Bronchial epithelial cell (primary cell): ENCODE measurements at regions not wholly inside any gene's neighbourhood (a gene's known extent, or its start where the extent isn't known, plus 50 kb on each side); places are given as distances from the start of the nearest gene placed in this dataset.
"Not testable (repeated sequence)": the region's sequence is repeated elsewhere in the genome, so short reads cannot be mapped to it uniquely, and the experiment has no call there.

ENCODE experiments used
- DNase-seq: peaks from one replicate; pipeline ENCODE4 v3.0.0-alpha.2; 2010; ENCODE audit warnings: low read depth
- FAIRE-seq: peaks from 2 replicates; lab custom pipeline; 2011; peaks lifted over from hg19 to GRCh38; lab: Jason Lieb, UNC
- H3K27me3 ChIP-seq: 2 replicates; pipeline ENCODE4 v1.5.1; 2011; ENCODE audit warnings: low read length; ENCODE audit not compliant: control insufficient read depth, insufficient read depth
- H3K36me3 ChIP-seq: 2 replicates; pipeline ENCODE4 v1.5.1; 2011; ENCODE audit warnings: low read length; ENCODE audit not compliant: control insufficient read depth, insufficient read depth
- H3K4me3 ChIP-seq: 2 replicates; pipeline ENCODE4 v1.5.1; 2011; ENCODE audit warnings: mild to moderate bottlenecking, low read depth, low read length, control low read depth
- CTCF ChIP-seq: IDR thresholded peaks from 2 replicates; pipeline ENCODE4 v1.5.1; 2011; ENCODE audit warnings: mild to moderate bottlenecking, moderate library complexity, low read length, control low read depth, inconsistent platforms; ENCODE audit not compliant: insufficient read depth, severe bottlenecking

GRCh38 chr1:70587872-70588366, 176.9 kb downstream of the CTH start:
- DNase-seq (no peak), FAIRE-seq (no peak)
- no peak for TF ChIP-seq CTCF
- no peaks in the 10 kb centered on the region for H3K36me3 ChIP-seq
- no peak overlapping the region for H3K4me3 ChIP-seq
- no peaks in the 10 kb centered on the region for H3K27me3 ChIP-seq

- not testable (repeated sequence) for H3K4me3 ChIP-seq, H3K36me3 ChIP-seq, FAIRE-seq, DNase-seq, H3K27me3 ChIP-seq
These were observed 182.5 kb downstream of the CTH start for GRCh38 chr1:70593551-70593950.

GRCh38 chr1:70608815-70609214, 197.7 kb downstream of the CTH start:
- TF ChIP-seq CTCF: no peak
- H3K27me3 ChIP-seq: no peaks in the 10 kb centered on the region
- DNase-seq (no peak), FAIRE-seq (no peak)
- H3K4me3 ChIP-seq: no peak overlapping the region
- no peaks in the 10 kb centered on the region for H3K36me3 ChIP-seq

GRCh38 chr1:70610164-70610563, 199.1 kb downstream of the CTH start:
- not testable (repeated sequence) for FAIRE-seq, H3K36me3 ChIP-seq, H3K4me3 ChIP-seq, H3K27me3 ChIP-seq, DNase-seq

- no peak for TF ChIP-seq CTCF
- FAIRE-seq: no peak
- no peaks in the 10 kb centered on the region for H3K27me3 ChIP-seq
These were observed 205.9 kb downstream of the CTH start for GRCh38 chr1:70616946-70617345.

GRCh38 chr1:70617728-70618127, 206.7 kb downstream of the CTH start:
- H3K4me3 ChIP-seq: no peak overlapping the region
- DNase-seq (no peak), FAIRE-seq (no peak)
- H3K36me3 ChIP-seq: no peaks in the 10 kb centered on the region
- H3K27me3 ChIP-seq: no peaks in the 10 kb centered on the region
- TF ChIP-seq CTCF: no peak

More at GRCh38 chr1:70616946-70617345, 205.9 kb downstream of the CTH start:
- Histone ChIP-seq H3K36me3 (no peaks in the 10 kb centered on the region), H3K4me3 (no peak overlapping the region)
- no peak for DNase-seq

GRCh38 chr1:70627910-70628309, 216.8 kb downstream of the CTH start:
- peak; percentile 42 for DNase-seq
- FAIRE-seq: no peak

More at GRCh38 chr1:70627910-70628309, 216.8 kb downstream of the CTH start:
- Histone ChIP-seq H3K27me3 (no peaks in the 10 kb centered on the region), H3K36me3 (no peaks in the 10 kb centered on the region), H3K4me3 (no peak overlapping the region)
- no peak for TF ChIP-seq CTCF
